ENCODE measurements at regions not wholly inside any gene's neighbourhood (a gene's known extent, or its start where the extent isn't known, plus 50 kb on each side); places are given as distances from the start of the nearest gene placed in this dataset.

- no peak for TF ChIP-seq CTCF (IDR thresholded peaks at IDR 0.05)
- TF ChIP-seq POLR2AphosphoS5 (IDR thresholded peaks at IDR 0.05; ENCODE audit: insufficient read depth in 1 of 2, low read depth in 1 of 2) = no peak
Observed at GRCh38 chr7:121474301-121474673, 78.2 kb upstream of the FAM3C start.
